ENCODE measurements at regions not wholly inside any gene's neighbourhood (a gene's known extent, or its start where the extent isn't known, plus 50 kb on each side); places are given as distances from the start of the nearest gene placed in this dataset.

DNA sequence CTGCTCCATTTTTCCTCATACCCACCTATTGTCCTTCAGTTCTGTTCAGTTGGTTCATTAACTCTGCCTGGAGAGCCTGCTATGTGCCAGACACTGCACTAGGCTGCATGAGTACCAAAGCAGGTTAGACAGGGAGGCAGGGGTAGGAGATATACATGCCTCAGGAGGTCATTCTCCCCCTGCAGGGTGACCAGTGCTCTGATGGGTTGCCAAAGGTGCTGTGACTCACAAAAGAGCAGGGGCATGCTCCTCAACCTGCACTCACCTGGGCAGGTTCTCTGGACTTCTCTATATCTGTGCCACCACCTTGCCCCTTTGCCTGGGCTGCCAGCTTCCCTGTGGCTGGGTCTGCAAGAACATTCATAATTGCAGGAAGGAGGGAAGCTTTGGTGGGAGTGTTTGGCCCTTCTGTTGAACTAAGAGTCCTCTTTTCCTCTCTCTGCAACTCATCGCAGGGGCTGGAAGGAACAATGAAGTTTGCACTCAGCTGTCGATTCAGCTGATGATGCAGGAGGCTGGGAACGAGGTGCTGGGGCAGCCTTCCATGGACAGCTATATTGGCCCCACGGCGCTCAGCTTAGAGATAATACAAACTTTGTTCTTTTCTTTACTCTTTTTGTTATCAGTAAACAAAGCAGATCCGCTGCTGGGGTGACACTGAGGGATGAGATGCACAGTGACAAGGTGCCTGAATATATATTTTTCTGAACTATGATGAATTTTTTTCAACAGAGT lies 356.4 kb upstream of the PLXNA2 start:
- peaks cover 0 to 3% (median 0%) of the 10 kb centered on the region in 4 donors for H3K4me1 ChIP-seq
- H3K27ac ChIP-seq: no peak overlapping the region
- no peak for DNase-seq
- no peaks in the 10 kb centered on the region for H3K27me3 ChIP-seq
- no peaks in the 10 kb centered on the region for H3K36me3 ChIP-seq
- H3K9me3 ChIP-seq: no peaks in the 10 kb centered on the region
- H3K4me3 ChIP-seq: no peak overlapping the region
- intact Hi-C loops (cut with DNase I): no loop called here
- TF ChIP-seq EP300 (IDR thresholded peaks at IDR 0.05) (no peak), POLR2A (IDR thresholded peaks at IDR 0.05) (no peak), POLR2AphosphoS5 (IDR thresholded peaks at IDR 0.05) (no peak)
- TF ChIP-seq, protein P1, sequence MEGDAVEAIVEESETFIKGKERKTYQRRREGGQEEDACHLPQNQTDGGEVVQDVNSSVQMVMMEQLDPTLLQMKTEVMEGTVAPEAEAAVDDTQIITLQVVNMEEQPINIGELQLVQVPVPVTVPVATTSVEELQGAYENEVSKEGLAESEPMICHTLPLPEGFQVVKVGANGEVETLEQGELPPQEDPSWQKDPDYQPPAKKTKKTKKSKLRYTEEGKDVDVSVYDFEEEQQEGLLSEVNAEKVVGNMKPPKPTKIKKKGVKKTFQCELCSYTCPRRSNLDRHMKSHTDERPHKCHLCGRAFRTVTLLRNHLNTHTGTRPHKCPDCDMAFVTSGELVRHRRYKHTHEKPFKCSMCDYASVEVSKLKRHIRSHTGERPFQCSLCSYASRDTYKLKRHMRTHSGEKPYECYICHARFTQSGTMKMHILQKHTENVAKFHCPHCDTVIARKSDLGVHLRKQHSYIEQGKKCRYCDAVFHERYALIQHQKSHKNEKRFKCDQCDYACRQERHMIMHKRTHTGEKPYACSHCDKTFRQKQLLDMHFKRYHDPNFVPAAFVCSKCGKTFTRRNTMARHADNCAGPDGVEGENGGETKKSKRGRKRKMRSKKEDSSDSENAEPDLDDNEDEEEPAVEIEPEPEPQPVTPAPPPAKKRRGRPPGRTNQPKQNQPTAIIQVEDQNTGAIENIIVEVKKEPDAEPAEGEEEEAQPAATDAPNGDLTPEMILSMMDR (IDR thresholded peaks at IDR 0.05): no peak
- 26 to 53% methylated on average over 6 of the region's 6 CpGs for WGBS, 2 donors

DNA sequence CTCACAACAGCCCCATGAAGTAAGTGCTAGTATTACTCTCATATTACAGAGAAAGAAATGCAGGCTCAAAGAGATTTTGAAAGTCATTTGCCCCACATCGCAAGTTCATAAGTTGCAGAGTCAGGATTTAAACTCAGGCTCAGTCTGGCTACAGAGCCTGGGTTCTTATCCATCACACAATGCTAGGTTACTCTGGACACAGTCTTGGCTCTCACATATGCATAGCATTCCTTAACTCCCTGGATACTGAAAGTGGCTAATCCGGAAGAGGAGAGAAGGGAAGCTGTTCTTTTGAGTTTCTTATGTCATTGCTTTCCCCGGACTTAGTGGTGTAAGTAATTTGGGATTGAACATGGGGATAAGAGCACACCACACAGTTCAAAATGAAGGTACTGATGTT lies 357.4 kb upstream of the PLXNA2 start:
- no peaks in the 10 kb centered on the region for H3K36me3 ChIP-seq
- H3K27ac ChIP-seq: no peak overlapping the region
- H3K9me3 ChIP-seq: no peaks in the 10 kb centered on the region
- WGBS, 2 donors: 62 to 74% methylated on average over 3 of the region's 3 CpGs
- intact Hi-C loops (cut with DNase I): no loop called here
- H3K4me1 ChIP-seq: no peaks in the 10 kb centered on the region
- TF ChIP-seq, protein P1 (IDR thresholded peaks at IDR 0.05): no peak
- no peak for TF ChIP-seq POLR2A (IDR thresholded peaks at IDR 0.05)
- TF ChIP-seq POLR2AphosphoS5 (IDR thresholded peaks at IDR 0.05): no peak
- TF ChIP-seq EP300 (IDR thresholded peaks at IDR 0.05): no peak
- no peak overlapping the region for H3K4me3 ChIP-seq
- no peak for DNase-seq
- H3K27me3 ChIP-seq: no peaks in the 10 kb centered on the region

DNA sequence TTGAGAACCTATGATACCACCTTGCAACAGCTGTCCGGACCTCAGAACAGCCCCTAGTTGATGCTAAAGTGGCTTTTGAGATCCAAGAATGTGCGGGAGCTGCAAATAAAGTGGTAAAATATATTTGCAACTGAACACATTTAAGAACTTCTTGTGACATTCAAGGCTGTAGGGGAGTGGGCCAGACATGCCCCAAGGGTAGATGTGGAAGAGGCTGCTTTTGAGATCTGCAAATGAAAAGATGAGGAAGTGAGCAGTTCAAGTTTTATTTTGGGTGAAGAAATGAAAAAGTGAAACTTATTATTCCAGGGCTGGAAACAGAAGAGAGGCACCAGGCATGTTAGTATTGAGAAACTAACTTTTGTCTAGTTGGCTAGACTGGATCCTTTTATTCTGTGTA lies 359.5 kb upstream of the PLXNA2 start:
- no peak overlapping the region for H3K4me3 ChIP-seq
- no peaks in the 10 kb centered on the region for H3K36me3 ChIP-seq
- H3K9me3 ChIP-seq: no peaks in the 10 kb centered on the region
- H3K27ac ChIP-seq: no peak overlapping the region
- intact Hi-C loops (cut with DNase I): no loop called here
- H3K4me1 ChIP-seq: no peaks in the 10 kb centered on the region
- no peaks in the 10 kb centered on the region for H3K27me3 ChIP-seq
- 44 to 68% methylated on average over 2 of the region's 2 CpGs for WGBS, 2 donors
- TF ChIP-seq, protein P1 (IDR thresholded peaks at IDR 0.05): no peak
- TF ChIP-seq POLR2A (IDR thresholded peaks at IDR 0.05): no peak
- no peak for TF ChIP-seq EP300 (IDR thresholded peaks at IDR 0.05)
- no peak for DNase-seq

DNA sequence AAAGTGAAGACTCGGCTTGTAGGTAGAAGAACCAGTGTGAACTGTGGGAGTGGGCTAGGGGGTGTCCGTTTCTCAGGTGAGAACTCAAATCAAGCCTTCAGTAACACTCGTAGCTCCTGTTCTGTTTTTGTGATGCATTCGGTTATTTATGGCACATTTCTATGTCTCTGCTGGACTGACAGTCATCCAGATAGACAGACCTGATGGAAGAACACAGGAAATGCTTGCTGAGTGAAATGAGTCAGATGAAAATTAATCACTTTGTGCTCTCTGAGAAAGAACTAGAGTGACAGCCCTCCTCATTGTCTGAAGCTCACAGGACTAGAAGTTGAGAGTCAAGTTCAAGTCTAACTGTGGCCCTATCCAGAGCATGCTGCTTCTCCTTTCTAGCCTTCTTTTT lies 360.1 kb upstream of the PLXNA2 start:
- TF ChIP-seq EP300 (IDR thresholded peaks at IDR 0.05) (no peak), POLR2A (IDR thresholded peaks at IDR 0.05) (no peak), POLR2AphosphoS5 (IDR thresholded peaks at IDR 0.05) (no peak)
- TF ChIP-seq, protein P1 (IDR thresholded peaks at IDR 0.05): no peak
- no peaks in the 10 kb centered on the region for H3K4me1 ChIP-seq
- intact Hi-C loops (cut with DNase I): no loop called here
- H3K9me3 ChIP-seq: no peaks in the 10 kb centered on the region
- WGBS, 2 donors: 62 to 64% methylated on average over 4 of the region's 4 CpGs
- H3K27me3 ChIP-seq: no peaks in the 10 kb centered on the region
- H3K4me3 ChIP-seq: no peak overlapping the region
- DNase-seq: no peak
- H3K27ac ChIP-seq: no peak overlapping the region
- H3K36me3 ChIP-seq: no peaks in the 10 kb centered on the region

DNA sequence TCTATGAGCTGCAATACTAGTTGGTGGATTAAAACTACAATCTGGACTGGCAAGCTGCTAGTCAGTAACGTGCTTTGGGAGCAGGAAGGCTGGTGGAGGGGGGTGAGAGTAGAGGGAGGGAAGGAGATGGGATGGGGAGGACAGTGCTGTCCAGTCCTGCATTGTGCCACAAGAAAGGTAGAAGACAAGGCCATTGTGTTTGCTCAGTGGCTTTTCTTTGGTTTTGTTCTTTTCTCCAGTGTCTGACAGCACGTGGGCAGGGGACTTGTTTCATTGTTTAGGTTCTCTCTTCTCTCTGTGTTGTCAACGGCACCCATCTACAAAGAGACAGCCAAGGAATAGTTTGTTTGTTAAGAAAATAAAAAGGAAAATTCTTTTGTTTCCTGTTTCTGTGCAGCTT lies 362.8 kb upstream of the PLXNA2 start:
- intact Hi-C loops (cut with DNase I): no loop called here

More for the DNA sequence above, 362.8 kb upstream of the PLXNA2 start:
- H3K4me1 ChIP-seq: no peaks in the 10 kb centered on the region
- H3K4me3 ChIP-seq: no peak overlapping the region
- 41 to 73% methylated on average over 3 of the region's 3 CpGs for WGBS, 2 donors
- no peak overlapping the region for H3K27ac ChIP-seq
- H3K27me3 ChIP-seq: no peaks in the 10 kb centered on the region
- no peaks in the 10 kb centered on the region for H3K36me3 ChIP-seq
- DNase-seq: no peak
- H3K9me3 ChIP-seq: no peaks in the 10 kb centered on the region
- no peak for TF ChIP-seq POLR2A (IDR thresholded peaks at IDR 0.05)
- no peak for TF ChIP-seq EP300 (IDR thresholded peaks at IDR 0.05)
- no peak for TF ChIP-seq POLR2AphosphoS5 (IDR thresholded peaks at IDR 0.05)
- TF ChIP-seq, protein P1 (IDR thresholded peaks at IDR 0.05): no peak

All from sigmoid colon (tissue), 6 donors.